ENCODE measurements at regions not wholly inside any gene's neighbourhood (a gene's known extent, or its start where the extent isn't known, plus 50 kb on each side); places are given as distances from the start of the nearest gene placed in this dataset.

- TF ChIP-seq CTCF (IDR thresholded peaks at IDR 0.05) = no peak
Measured at GRCh38 chrX:142001934-142002333, 98.2 kb downstream of the MAGEC1 start.

DNA sequence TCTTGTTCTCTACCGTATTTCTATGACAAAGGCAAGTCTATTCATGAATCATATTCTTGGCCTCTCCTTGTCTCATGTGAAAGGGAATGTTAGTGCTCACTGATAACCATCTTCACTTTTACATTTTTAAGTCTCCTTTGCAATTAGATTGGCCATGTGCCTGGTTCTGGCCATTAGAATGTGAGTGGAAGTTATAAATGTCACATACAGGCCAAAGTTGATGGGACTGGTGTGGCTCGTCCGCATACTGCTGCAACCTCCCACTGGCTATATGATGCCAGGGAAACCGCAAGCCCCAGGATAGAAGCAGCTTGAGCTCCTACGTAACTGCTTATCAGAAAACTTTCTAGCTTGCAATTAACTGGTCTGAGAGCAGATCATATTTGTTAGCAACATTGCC is 86.1 kb downstream of the MAGEC1 start:
- no peak for TF ChIP-seq CTCF (IDR thresholded peaks at IDR 0.05)

DNA sequence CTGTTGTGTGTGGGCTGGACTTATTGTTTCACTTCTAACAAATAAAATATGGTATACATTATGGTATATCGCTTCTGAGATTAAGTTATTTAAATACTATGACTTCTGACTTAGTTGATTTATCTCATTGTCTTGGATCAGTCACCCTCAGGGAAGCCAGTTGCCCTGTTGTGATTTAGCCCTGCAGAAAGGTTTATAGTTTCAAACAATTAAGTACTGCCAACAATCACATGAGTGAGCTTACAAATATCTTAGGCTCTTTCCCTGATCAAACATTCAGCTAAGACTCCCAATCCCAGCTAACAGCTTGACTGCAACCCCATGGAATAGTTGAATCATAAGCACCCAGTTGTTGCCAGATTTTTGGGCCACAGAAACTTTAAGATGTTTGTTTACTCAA is 85.4 kb downstream of the MAGEC1 start:
- no peak for TF ChIP-seq CTCF (IDR thresholded peaks at IDR 0.05)

GRCh38 chrX:141982296-141982695 is 78.6 kb downstream of the MAGEC1 start:
- no peak for TF ChIP-seq CTCF (IDR thresholded peaks at IDR 0.05)

- no peak for TF ChIP-seq CTCF (IDR thresholded peaks at IDR 0.05)
Measured at GRCh38 chrX:141975839-141976238, 72.1 kb downstream of the MAGEC1 start.

DNA sequence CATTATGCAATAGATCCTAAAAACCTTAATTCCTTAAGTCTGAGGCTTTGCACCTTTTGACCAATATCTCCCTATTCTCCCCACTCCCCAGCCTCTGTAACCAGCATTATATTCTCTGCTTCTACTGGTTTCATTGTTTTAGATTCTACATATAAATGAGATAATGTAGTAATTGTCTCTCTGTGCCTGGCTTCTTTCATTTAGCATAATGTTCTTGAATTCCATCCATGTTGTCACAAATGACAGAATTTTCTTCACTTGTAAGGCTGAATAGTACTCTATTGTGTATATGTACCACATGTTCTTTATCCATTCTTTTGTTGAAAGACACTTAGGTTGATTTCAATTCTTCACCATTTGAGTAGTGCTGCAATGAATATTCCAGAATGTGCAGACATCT is 66.0 kb downstream of the MAGEC1 start:
- no peak for TF ChIP-seq CTCF (IDR thresholded peaks at IDR 0.05)

DNA sequence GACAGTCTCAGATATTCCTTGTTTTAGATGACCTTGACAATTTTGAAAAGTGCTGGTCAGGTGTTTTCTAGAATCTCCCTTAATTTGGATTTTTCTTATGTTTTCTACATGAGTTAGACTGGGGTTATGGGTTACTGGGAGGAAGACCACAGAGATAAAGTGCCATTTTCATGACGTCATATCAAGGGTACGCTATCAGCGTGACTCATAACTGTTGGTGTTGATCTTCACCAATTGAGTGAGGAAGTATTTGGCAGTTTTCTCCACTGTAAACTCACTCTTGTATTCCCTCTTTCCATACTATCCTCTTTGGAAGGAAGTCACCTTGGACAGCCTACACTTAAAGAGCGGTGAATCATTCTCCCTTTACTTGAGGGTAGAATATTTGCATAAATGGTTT is 56.9 kb downstream of the MAGEC1 start:
- TF ChIP-seq CTCF (IDR thresholded peaks at IDR 0.05) = no peak
